ENCODE measurements at regions not wholly inside any gene's neighbourhood (a gene's known extent, or its start where the extent isn't known, plus 50 kb on each side); places are given as distances from the start of the nearest gene placed in this dataset.

GRCh38 chr2:9773903-9774239 lies 69.4 kb upstream of the TAF1B start:
- no peak for DNase-seq

DNA sequence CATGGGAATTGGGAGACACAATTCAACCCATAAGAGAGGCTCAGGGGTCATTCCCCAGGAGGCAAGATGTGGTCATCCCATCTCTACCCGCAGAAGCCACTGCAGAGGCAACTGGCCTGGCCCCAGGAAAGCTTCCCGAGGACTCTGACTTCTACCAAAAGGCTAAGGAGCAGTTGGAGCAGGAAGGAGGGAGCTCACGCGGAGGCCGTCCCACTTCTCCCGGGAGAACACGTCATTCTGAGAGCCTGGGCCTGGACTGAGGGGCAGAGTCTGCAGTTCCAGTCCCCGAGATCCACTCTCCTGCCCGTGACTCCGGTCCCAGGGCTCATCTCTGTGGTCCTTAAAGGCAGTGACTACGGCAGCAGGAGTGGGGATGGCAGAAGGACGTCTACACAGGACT lies 69.0 kb upstream of the TAF1B start:
- no peak for DNase-seq

GRCh38 chr2:9775351-9775750 lies 67.9 kb upstream of the TAF1B start:
- no peak for DNase-seq

- no peak for DNase-seq
These were observed 67.1 kb upstream of the TAF1B start for GRCh38 chr2:9775999-9776712.

GRCh38 chr2:9777081-9777480 lies 66.2 kb upstream of the TAF1B start:
- no peak for DNase-seq

GRCh38 chr2:9778012-9778411 lies 65.3 kb upstream of the TAF1B start:
- DNase-seq = no peak

GRCh38 chr2:9778471-9779316 lies 64.6 kb upstream of the TAF1B start:
- DNase-seq = no peak

DNA sequence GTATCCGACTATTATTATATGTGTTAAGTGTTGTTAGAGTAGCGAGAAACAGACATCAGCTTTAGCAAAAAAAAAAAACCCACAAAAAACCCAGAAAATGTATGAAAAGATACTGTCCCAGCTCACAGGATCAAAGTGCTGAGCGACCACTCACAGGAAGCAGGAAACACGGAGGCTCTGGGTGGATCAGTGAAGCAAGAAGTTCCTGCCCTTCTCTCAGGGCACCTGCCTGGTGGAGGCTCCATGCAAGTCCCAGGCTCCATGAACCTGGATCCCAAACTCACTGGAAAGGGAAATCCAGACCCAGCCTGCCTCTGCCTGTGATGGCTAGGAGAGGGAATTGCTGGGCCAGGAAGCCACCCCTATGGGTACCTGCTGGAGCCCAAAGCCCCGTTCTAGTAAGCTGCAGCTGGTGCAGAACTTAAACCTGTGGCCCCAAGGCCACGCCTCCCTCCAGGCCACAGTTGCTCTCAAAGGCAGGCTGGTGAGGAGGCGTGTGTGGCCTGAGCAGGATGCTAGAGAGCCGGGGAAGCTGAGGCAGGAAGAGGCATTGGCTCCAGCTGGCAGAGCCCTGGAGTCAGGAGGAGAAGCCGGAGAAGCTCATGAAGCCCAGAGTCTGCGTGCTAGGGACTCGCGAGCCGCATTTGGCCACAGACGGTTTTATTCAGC lies 63.5 kb upstream of the TAF1B start:
- DNase-seq = no peak

DNA sequence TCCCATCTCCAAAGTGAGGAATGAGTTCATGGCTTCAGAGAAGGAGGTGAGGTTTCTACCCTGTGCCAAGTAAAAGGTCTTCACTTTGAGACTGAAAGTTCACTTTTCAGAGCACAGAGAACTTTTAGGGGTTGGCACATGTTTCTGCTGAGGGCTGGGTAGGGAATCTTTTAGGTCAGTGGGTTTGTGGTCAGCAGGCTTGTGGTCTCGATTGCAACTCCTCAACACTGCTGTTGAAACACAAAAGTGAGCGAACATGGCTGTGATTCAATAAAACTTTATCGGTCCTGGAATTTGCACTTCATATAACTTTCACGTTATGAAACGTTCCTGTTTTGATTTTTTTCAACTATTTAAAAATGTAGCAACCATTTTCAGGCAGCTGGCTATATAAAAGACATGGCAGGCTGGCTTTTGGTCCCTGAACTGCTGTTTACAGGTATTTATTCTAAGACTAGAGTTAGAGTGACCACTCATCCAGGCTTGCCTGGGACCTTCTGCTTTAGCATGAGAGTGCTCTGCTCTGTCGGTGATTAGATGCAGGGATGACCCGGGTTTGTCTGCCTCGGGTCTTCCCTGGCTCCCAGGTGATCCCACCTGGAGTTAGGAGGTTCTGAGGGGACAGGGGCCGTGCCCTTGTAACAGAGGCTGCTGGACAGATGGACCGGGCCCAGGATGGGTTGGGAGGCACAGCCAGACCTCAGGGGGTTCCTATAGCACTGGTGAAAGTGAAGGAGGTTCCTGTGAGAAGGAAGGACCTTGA lies 62.7 kb upstream of the TAF1B start:
- no peak for DNase-seq

GRCh38 chr2:9781252-9781651 lies 62.0 kb upstream of the TAF1B start:
- no peak for DNase-seq

- no peak for DNase-seq
These were observed 61.0 kb upstream of the TAF1B start for GRCh38 chr2:9782197-9782719.

- no peak for DNase-seq
These were observed 53.9 kb upstream of the TAF1B start for GRCh38 chr2:9789371-9789770.

DNA sequence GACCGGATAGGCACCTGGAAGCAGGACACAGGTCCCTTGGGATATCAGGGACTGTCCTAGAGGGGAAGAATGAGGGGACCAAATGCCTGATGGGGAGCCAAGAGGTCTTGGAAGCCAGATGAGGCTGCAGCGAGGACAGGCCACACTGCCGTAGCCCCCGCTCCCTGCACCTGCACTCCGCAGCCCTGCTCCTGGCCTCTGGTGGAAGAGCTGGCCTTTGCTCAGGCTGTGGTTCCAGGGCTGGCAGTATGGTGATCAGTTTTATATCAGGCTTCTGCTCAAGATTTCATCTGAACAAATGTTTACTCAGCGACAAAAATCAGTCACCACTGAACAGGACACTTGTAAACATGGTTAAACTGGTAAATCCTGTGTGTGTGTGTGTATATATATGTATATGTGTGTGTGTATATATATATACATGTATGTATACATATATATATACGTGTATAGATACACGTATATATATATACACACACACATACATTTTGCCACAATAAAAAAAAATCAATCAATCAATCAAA lies 52.5 kb upstream of the TAF1B start:
- no peak for DNase-seq

- DNase-seq = no peak
These were observed 51.6 kb upstream of the TAF1B start for GRCh38 chr2:9791711-9792110.

- DNase-seq = no peak
These were observed 49.9 kb upstream of the TAF1B start for GRCh38 chr2:9793156-9793917.

Data from NCI-H1092 (cell line).